H1 (cell line): ENCODE measurements at regions not wholly inside any gene's neighbourhood (a gene's known extent, or its start where the extent isn't known, plus 50 kb on each side); places are given as distances from the start of the nearest gene placed in this dataset.

Experiments used
- CTCF ChIA-PET: fragments of 300-600 bp; sonication (Branson Sonifier 250); formaldehyde crosslinking; loops from one replicate; lab custom pipeline; 2021; ENCODE audit not compliant: partially characterized antibody; lab: Charles Lee
- POLR2A ChIA-PET: fragments of 300-600 bp; sonication (Branson Sonifier 250); formaldehyde crosslinking; loops from one replicate; lab custom pipeline; 2021; ENCODE audit warnings: inconsistent platforms; ENCODE audit not compliant: partially characterized antibody; lab: Charles Lee
- DNase-seq, 2 experiments: peaks; one replicate each; pipeline versions ENCODE4 v3.0.0 to v3.0.0-alpha.2; 2010 to 2022; ENCODE audit warnings: low spot score in 2 of 2, low read depth in 1 of 2, mixed read lengths in 1 of 2
- FAIRE-seq: peaks from 2 replicates; lab custom pipeline; 2011; peaks lifted over from hg19 to GRCh38; lab: Jason Lieb, UNC
- H2AFZ ChIP-seq: 2 replicates; pipeline ENCODE4 v1.8.1; 2012; ENCODE audit warnings: low read length, inconsistent platforms
- H2AK5ac ChIP-seq: 2 replicates; pipeline ENCODE4 v1.6.1; 2013; ENCODE audit warnings: low read depth, low read length
- H2BK120ac ChIP-seq: replicated peaks from 2 replicates; pipeline ENCODE3; 2013; ENCODE audit warnings: low read depth, low read length, inconsistent platforms
- H2BK12ac ChIP-seq: 2 replicates; pipeline ENCODE4 v1.6.1; 2013; ENCODE audit warnings: low read depth, low read length
- H2BK15ac ChIP-seq: 2 replicates; pipeline ENCODE4 v1.6.1; 2013; ENCODE audit warnings: low read length
- H2BK20ac ChIP-seq: 2 replicates; pipeline ENCODE4 v1.6.1; 2013; ENCODE audit warnings: low read length
- H2BK5ac ChIP-seq: 2 replicates; pipeline ENCODE4 v1.6.1; 2013; ENCODE audit warnings: low read depth, low read length
- H3K14ac ChIP-seq: 2 replicates; pipeline ENCODE4 v1.6.1; 2013; ENCODE audit warnings: inconsistent platforms; ENCODE audit not compliant: insufficient read length
- H3K18ac ChIP-seq: 2 replicates; pipeline ENCODE4 v1.6.1; 2013; ENCODE audit warnings: low read length; ENCODE audit errors: extremely low read depth
- H3K23ac ChIP-seq: 2 replicates; pipeline ENCODE4 v1.6.1; 2013; ENCODE audit warnings: inconsistent platforms; ENCODE audit not compliant: insufficient read length
- H3K23me2 ChIP-seq: 2 replicates; pipeline ENCODE4 v1.6.1; 2013; ENCODE audit warnings: low read depth, low read length
- H3K27ac ChIP-seq: 2 replicates; pipeline ENCODE4 v1.6.1; 2011; ENCODE audit warnings: low read depth, low read length, inconsistent platforms
- H3K27me3 ChIP-seq, 4 experiments: replicated peaks in 1 of 4; 1 replicate in 1 of 4; 2 replicates in 3 of 4; pipeline versions ENCODE4 v1.6.1 to v1.8.1; 2011 to 2013; ENCODE audit warnings: low read length in 3 of 4, mild to moderate bottlenecking in 3 of 4, inconsistent platforms in 2 of 4, mixed read lengths in 2 of 4, moderate library complexity in 1 of 4; ENCODE audit not compliant: control insufficient read depth in 3 of 4, insufficient read depth in 3 of 4; ENCODE audit errors: extremely low read depth in 1 of 4
- H3K36me3 ChIP-seq, 4 experiments: 2 replicates each; pipeline versions ENCODE4 v1.6.1 to v1.8.1; 2011 to 2013; ENCODE audit warnings: mild to moderate bottlenecking in 4 of 4, low read length in 3 of 4, moderate library complexity in 2 of 4, control low read depth in 1 of 4, inconsistent platforms in 1 of 4; ENCODE audit not compliant: insufficient read depth in 4 of 4, control insufficient read depth in 2 of 4
- H3K4ac ChIP-seq: replicated peaks from 2 replicates; pipeline ENCODE3; 2013; ENCODE audit warnings: low read length, low read depth, mixed read lengths, inconsistent platforms; ENCODE audit not compliant: insufficient read length
- H3K4me1 ChIP-seq, 4 experiments: replicated peaks in 1 of 4; 1 replicate in 1 of 4; 2 replicates in 3 of 4; pipeline versions ENCODE4 v1.6.1 to v1.8.1; 2011 to 2013; ENCODE audit warnings: low read length in 3 of 4, inconsistent platforms in 2 of 4, mixed read lengths in 1 of 4; ENCODE audit not compliant: insufficient read depth in 4 of 4, control insufficient read depth in 3 of 4
- H3K4me2 ChIP-seq, 2 experiments: 2 replicates each; pipeline versions ENCODE4 v1.6.1 to v1.8.1; 2011 to 2013; ENCODE audit warnings: low read depth in 2 of 2, low read length in 2 of 2, control low read depth in 1 of 2, inconsistent platforms in 1 of 2, mild to moderate bottlenecking in 1 of 2; ENCODE audit not compliant: insufficient read depth in 1 of 2
- H3K4me3 ChIP-seq, 4 experiments: fragments of 200-600, 300-600 bp in 1 of 4; sonication (generic), shearing (Covaris generic), sonication (Bioruptor Twin) in 1 of 4; 2 replicates each; pipeline versions ENCODE4 v1.5.1 to v1.8.1; 2011 to 2016; ENCODE audit warnings: low read length in 4 of 4, low read depth in 3 of 4, control low read depth in 2 of 4, inconsistent platforms in 2 of 4, mild to moderate bottlenecking in 2 of 4, mixed read lengths in 1 of 4, moderate library complexity in 1 of 4; ENCODE audit not compliant: insufficient read depth in 2 of 4; ENCODE audit errors: extremely low read depth in 1 of 4
- H3K56ac ChIP-seq: replicated peaks from 2 replicates; pipeline ENCODE3; 2013; ENCODE audit warnings: low read depth, mild to moderate bottlenecking, mixed read lengths, low read length, inconsistent platforms; ENCODE audit not compliant: insufficient read length
- H3K79me1 ChIP-seq: 2 replicates; pipeline ENCODE4 v1.6.1; 2013; ENCODE audit warnings: low read depth, low read length, control low read depth
- H3K79me2 ChIP-seq, 2 experiments: 2 replicates each; pipeline versions ENCODE4 v1.6.1 to v1.8.1; 2012 to 2013; ENCODE audit warnings: low read length in 2 of 2, mild to moderate bottlenecking in 2 of 2, inconsistent platforms in 1 of 2; ENCODE audit not compliant: insufficient read depth in 2 of 2, control insufficient read depth in 1 of 2
- H3K9ac ChIP-seq, 4 experiments: replicated peaks in 1 of 4; 1 replicate in 1 of 4; 2 replicates in 3 of 4; pipeline versions ENCODE4 v1.6.1 to v1.8.1; 2011 to 2013; ENCODE audit warnings: low read depth in 3 of 4, low read length in 3 of 4, control low read depth in 2 of 4, mild to moderate bottlenecking in 2 of 4, moderate library complexity in 2 of 4, inconsistent platforms in 1 of 4; ENCODE audit errors: extremely low read depth in 1 of 4
- H3K9me3 ChIP-seq, 2 experiments: 2 replicates each; pipeline versions ENCODE4 v1.6.1 to v1.8.1; 2012 to 2013; ENCODE audit warnings: mild to moderate bottlenecking in 2 of 2, moderate library complexity in 2 of 2, control low read depth in 1 of 2, inconsistent platforms in 1 of 2, low read depth in 1 of 2, low read length in 1 of 2, mixed read lengths in 1 of 2; ENCODE audit not compliant: insufficient read depth in 2 of 2
- H4K20me1 ChIP-seq, 2 experiments: replicated peaks in 1 of 2; 2 replicates each; pipeline versions ENCODE3 to v1.8.1; 2011 to 2013; ENCODE audit warnings: inconsistent platforms in 2 of 2, low read length in 2 of 2, mild to moderate bottlenecking in 1 of 2; ENCODE audit not compliant: insufficient read depth in 2 of 2, control insufficient read depth in 1 of 2
- H4K5ac ChIP-seq: 2 replicates; pipeline ENCODE4 v1.6.1; 2013; ENCODE audit warnings: low read length, low read depth, mixed read lengths, inconsistent platforms; ENCODE audit not compliant: insufficient read length
- H4K8ac ChIP-seq: 2 replicates; pipeline ENCODE4 v1.8.0; 2013; ENCODE audit warnings: mild to moderate bottlenecking, moderate library complexity, low read length, inconsistent platforms; ENCODE audit not compliant: insufficient read depth; ENCODE audit errors: extremely low read depth
- H4K91ac ChIP-seq: replicated peaks from 2 replicates; pipeline ENCODE3; 2013; ENCODE audit warnings: low read length, mixed read lengths, inconsistent platforms; ENCODE audit not compliant: insufficient read length
- ASH2L ChIP-seq: fragments of 200-600, 300-600 bp; sonication (generic); IDR thresholded peaks from one replicate; pipeline ENCODE4 v1.7.1; 2017; ENCODE audit warnings: low read length
- BCL11A ChIP-seq, 2 experiments: IDR thresholded peaks; one replicate each; pipeline ENCODE4 v1.6.1; 2011; ENCODE audit warnings: low read depth in 2 of 2, low read length in 2 of 2, mild to moderate bottlenecking in 2 of 2
- CHD1 ChIP-seq: IDR thresholded peaks from 2 replicates; pipeline ENCODE4 v1.6.1; 2012; ENCODE audit warnings: low read depth, low read length, improper control_type of control experiment
- EGR1 ChIP-seq: IDR thresholded peaks from 2 replicates; pipeline ENCODE4 v1.6.1; 2011; ENCODE audit warnings: low read depth, low read length, borderline replicate concordance
- EZH2 ChIP-seq: fragments of 200-600 bp; sonication (generic); IDR thresholded peaks from 2 replicates; pipeline ENCODE4 v1.7.1; 2012; ENCODE audit warnings: low read depth, mild to moderate bottlenecking, moderate library complexity, low read length, inconsistent platforms; ENCODE audit not compliant: severe bottlenecking
- HDAC6 ChIP-seq: IDR thresholded peaks from one replicate; pipeline ENCODE4 v1.7.1; 2012; ENCODE audit warnings: low read depth, mild to moderate bottlenecking, inconsistent platforms, low read length, moderate library complexity
- KDM5A ChIP-seq: fragments of 200-600 bp; IDR thresholded peaks from 2 replicates; pipeline ENCODE4 v1.7.1; 2012; ENCODE audit warnings: mild to moderate bottlenecking, low read length, inconsistent platforms, mixed read lengths
- SAP30 ChIP-seq: fragments of 300-600 bp; sonication (generic); IDR thresholded peaks from 2 replicates; pipeline ENCODE4 v1.7.1; 2012; ENCODE audit warnings: low read length, moderate library complexity, mild to moderate bottlenecking, inconsistent platforms; ENCODE audit not compliant: insufficient read depth, insufficient replicate concordance
- SIRT6 ChIP-seq: IDR thresholded peaks from one replicate; pipeline ENCODE4 v1.7.1; 2012; ENCODE audit warnings: low read length, inconsistent platforms
- SRF ChIP-seq: IDR thresholded peaks from 2 replicates; pipeline ENCODE4 v1.6.1; 2011; ENCODE audit warnings: mild to moderate bottlenecking, low read depth, low read length, moderate library complexity
- TCF12 ChIP-seq: IDR thresholded peaks from 2 replicates; pipeline ENCODE4 v1.6.1; 2011; ENCODE audit warnings: low read depth, mild to moderate bottlenecking, low read length
- WGBS, 2 experiments: shearing (Covaris generic) in 1 of 2; methylation state at CpG; one replicate each; pipeline versions ENCODE4 v1.1.6 to v1.1.7; 2013 to 2015; ENCODE audit warnings: low lambda C conversion rate in 2 of 2, mixed read lengths in 2 of 2, inconsistent platforms in 1 of 2, low coverage in 1 of 2, missing lambda C conversion rate in 1 of 2; ENCODE audit not compliant: insufficient replicate concordance in 2 of 2, insufficient coverage in 1 of 2, insufficient read length in 1 of 2; ENCODE audit errors: extremely low coverage in 1 of 2, missing lambda C conversion rate in 1 of 2; 5-methylcytosine and 5-hydroxymethylcytosine counted together
- TF ChIP-seq, protein P1 (sequence below): IDR thresholded peaks from 2 replicates; pipeline ENCODE4 v1.6.1; 2012; ENCODE audit warnings: inconsistent platforms

DNA sequence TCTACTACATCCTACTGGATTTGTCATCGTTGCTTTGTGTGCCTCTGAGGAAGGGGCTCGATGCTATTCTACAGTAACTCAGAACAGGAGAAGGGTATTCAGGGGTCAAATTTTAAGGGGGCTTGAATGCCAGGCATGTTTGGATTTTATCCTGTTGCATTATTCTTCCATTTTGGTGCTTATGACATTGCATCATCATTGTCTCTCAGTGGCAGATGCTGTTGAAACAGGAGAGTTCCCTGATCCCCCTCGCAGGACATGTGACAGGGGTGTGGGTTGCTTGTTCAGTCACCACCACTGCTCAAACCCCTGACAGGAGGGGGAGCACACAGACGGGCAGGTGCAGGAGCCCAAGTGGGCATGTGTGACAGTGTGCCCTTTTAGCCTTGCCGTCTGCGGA, 156.7 kb downstream of the SLC4A3 start:
- H2BK20ac ChIP-seq: no peak overlapping the region
- no peaks in the 10 kb centered on the region for H4K20me1 ChIP-seq
- POLR2A ChIA-PET: no interaction called here
- no peak overlapping the region for H3K4ac ChIP-seq
- WGBS, 2 experiments: 89% methylated on average over 6 of the region's 6 CpGs; no CpG with 5 or more reads in 1 of the 2 experiments
- no peak overlapping the region for H4K8ac ChIP-seq
- H3K23ac ChIP-seq: no peak overlapping the region
- H3K36me3 ChIP-seq: no peaks in the 10 kb centered on the region
- no peaks in the 10 kb centered on the region for H3K79me1 ChIP-seq
- no peak overlapping the region for H2BK120ac ChIP-seq
- no peak overlapping the region for H2BK15ac ChIP-seq
- CTCF ChIA-PET: no interaction called here
- no peak overlapping the region for H4K5ac ChIP-seq
- DNase-seq: no peak
- no peak overlapping the region for H3K27ac ChIP-seq
- TF ChIP-seq BCL11A (IDR thresholded peaks at IDR 0.05; ENCODE audit: low read depth in 2 of 2, low read length in 2 of 2) (no peak), ASH2L (no peak), CHD1 (no peak), SIRT6 (no peak), SAP30 (no peak), TCF12 (no peak), KDM5A (no peak), SRF (no peak), EGR1 (no peak), EZH2 (no peak), HDAC6 (no peak)
- TF ChIP-seq, protein P1, sequence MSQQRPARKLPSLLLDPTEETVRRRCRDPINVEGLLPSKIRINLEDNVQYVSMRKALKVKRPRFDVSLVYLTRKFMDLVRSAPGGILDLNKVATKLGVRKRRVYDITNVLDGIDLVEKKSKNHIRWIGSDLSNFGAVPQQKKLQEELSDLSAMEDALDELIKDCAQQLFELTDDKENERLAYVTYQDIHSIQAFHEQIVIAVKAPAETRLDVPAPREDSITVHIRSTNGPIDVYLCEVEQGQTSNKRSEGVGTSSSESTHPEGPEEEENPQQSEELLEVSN: no peak
- H3K56ac ChIP-seq: no peak overlapping the region
- H3K4me1 ChIP-seq: no peaks in the 10 kb centered on the region
- H2AK5ac ChIP-seq: no peak overlapping the region
- H3K27me3 ChIP-seq: no peaks in the 10 kb centered on the region
- H3K4me2 ChIP-seq: no peak overlapping the region
- no peak overlapping the region for H2BK12ac ChIP-seq
- H3K18ac ChIP-seq: no peak overlapping the region
- H3K9me3 ChIP-seq: no peaks in the 10 kb centered on the region
- H3K23me2 ChIP-seq: no peaks in the 10 kb centered on the region
- H2BK5ac ChIP-seq: no peak overlapping the region
- no peak overlapping the region for H3K14ac ChIP-seq
- H3K9ac ChIP-seq: no peak overlapping the region
- H3K79me2 ChIP-seq: no peaks in the 10 kb centered on the region
- H2AFZ ChIP-seq: no peak overlapping the region
- no peak for FAIRE-seq
- H4K91ac ChIP-seq: no peak overlapping the region
- no peak overlapping the region for H3K4me3 ChIP-seq
